B cell (primary cell): ENCODE measurements at regions not wholly inside any gene's neighbourhood (a gene's known extent, or its start where the extent isn't known, plus 50 kb on each side); places are given as distances from the start of the nearest gene placed in this dataset.

Experiments
- ATAC-seq: fragments of 200-7000 bp; cut with Tn5 transposase; one replicate; pipeline ENCODE4 v1.10.0; 2021; ENCODE audit warnings: low read depth, mild to moderate bottlenecking, moderate number of reproducible peaks, moderate library complexity
- CTCF ChIA-PET: fragments of 350-600 bp; sonication (Branson Sonifier 250); formaldehyde crosslinking; loops from one replicate; lab custom pipeline; 2021; ENCODE audit warnings: antibody characterized with exemption, inconsistent platforms; lab: Charles Lee
- POLR2A ChIA-PET: fragments of 350-600 bp; sonication (Branson Sonifier 250); formaldehyde crosslinking; loops from one replicate; lab custom pipeline; 2021; ENCODE audit warnings: antibody characterized with exemption; lab: Charles Lee
- DNase-seq: peaks from one replicate; pipeline ENCODE4 v3.0.0; 2013
- H2AFZ ChIP-seq: 2 replicates; pipeline ENCODE4 v1.6.1; 2012; ENCODE audit warnings: mild to moderate bottlenecking, low read depth, low read length; ENCODE audit not compliant: insufficient read depth, poor library complexity, severe bottlenecking
- H3K27ac ChIP-seq, 2 donors: 1 replicate in 1 of 2; 2 replicates in 1 of 2; pipeline ENCODE4 v1.5.1; 2012 to 2013; ENCODE audit warnings: low read length in 2 of 2, mild to moderate bottlenecking in 2 of 2, moderate library complexity in 1 of 2
- H3K27me3 ChIP-seq, 4 experiments: fragments of 200-600 bp in 1 of 4; sonication (generic) in 1 of 4; replicated peaks in 1 of 4; 1 replicate in 2 of 4; 2 replicates in 2 of 4; pipeline versions ENCODE4 v1.6.1 to v1.7.0; 2013 to 2016; ENCODE audit warnings: low read length in 3 of 4, mild to moderate bottlenecking in 2 of 4, mixed read lengths in 1 of 4, moderate library complexity in 1 of 4; ENCODE audit not compliant: insufficient read depth in 4 of 4, control insufficient read depth in 3 of 4; ENCODE audit errors: control extremely low read depth in 1 of 4
- H3K36me3 ChIP-seq, 2 experiments: replicated peaks in 1 of 2; 1 replicate in 1 of 2; 2 replicates in 1 of 2; pipeline versions ENCODE4 v1.6.1 to v1.7.1; 2013; ENCODE audit warnings: low read length in 1 of 2; ENCODE audit not compliant: insufficient read depth in 2 of 2, control insufficient read depth in 1 of 2; ENCODE audit errors: control extremely low read depth in 1 of 2, extremely low read depth in 1 of 2
- H3K4me1 ChIP-seq, 2 donors: fragments of 200-600 bp in 1 of 2; sonication (generic) in 1 of 2; 1 replicate in 1 of 2; 2 replicates in 1 of 2; pipeline versions ENCODE4 v1.5.1 to v1.6.1; 2013 to 2017; ENCODE audit warnings: low read length in 2 of 2; ENCODE audit not compliant: control insufficient read depth in 2 of 2, insufficient read depth in 2 of 2
- H3K4me2 ChIP-seq: replicated peaks from 2 replicates; pipeline ENCODE3; 2012; ENCODE audit warnings: mild to moderate bottlenecking, low read depth, low read length; ENCODE audit not compliant: poor library complexity, severe bottlenecking
- H3K4me3 ChIP-seq, 5 experiments: fragments of 200-600 bp in 1 of 5; sonication (generic) in 1 of 5; 1 replicate in 3 of 5; 2 replicates in 2 of 5; pipeline versions ENCODE4 v1.5.1 to v1.7.0; 2011 to 2016; ENCODE audit warnings: low read length in 4 of 5, mild to moderate bottlenecking in 4 of 5, low read depth in 2 of 5, control low read depth in 1 of 5, moderate library complexity in 1 of 5; ENCODE audit not compliant: insufficient read depth in 1 of 5; ENCODE audit errors: control extremely low read depth in 1 of 5, extremely low read depth in 1 of 5
- H3K79me2 ChIP-seq: fragments of 200-600 bp; sonication (generic); one replicate; pipeline ENCODE4 v1.6.0; 2016; ENCODE audit warnings: low read length; ENCODE audit not compliant: control insufficient read depth, insufficient read depth
- H3K9ac ChIP-seq: fragments of 200-600 bp; sonication (generic); 2 replicates; pipeline ENCODE4 v1.6.1; 2017; ENCODE audit warnings: mild to moderate bottlenecking, low read length, moderate library complexity
- H3K9me3 ChIP-seq, 3 donors: one replicate each; pipeline versions ENCODE4 v1.6.1 to v1.7.1; 2013; ENCODE audit warnings: low read length in 2 of 3; ENCODE audit not compliant: control insufficient read depth in 2 of 3, insufficient read depth in 1 of 3; ENCODE audit errors: control extremely low read depth in 1 of 3
- H4K20me1 ChIP-seq: 2 replicates; pipeline ENCODE4 v1.6.0; 2012; ENCODE audit warnings: mild to moderate bottlenecking, low read length; ENCODE audit not compliant: insufficient read depth, control insufficient read depth, poor library complexity, severe bottlenecking
- H3K27ac Mint-ChIP-seq: one replicate; pipeline ENCODE4 v1.8.0; 2021; ENCODE audit warnings: mixed read lengths
- H3K27me3 Mint-ChIP-seq: one replicate; pipeline ENCODE4 v1.8.0; 2021; ENCODE audit warnings: mixed read lengths
- H3K4me1 Mint-ChIP-seq: one replicate; pipeline ENCODE4 v1.8.0; 2021; ENCODE audit warnings: mixed read lengths
- H3K4me3 Mint-ChIP-seq: one replicate; pipeline ENCODE4 v1.8.0; 2021; ENCODE audit warnings: mixed read lengths
- H3K9me3 Mint-ChIP-seq: one replicate; pipeline ENCODE4 v1.8.0; 2022; ENCODE audit warnings: mixed read lengths; ENCODE audit not compliant: insufficient read depth
- EZH2 ChIP-seq: IDR thresholded peaks from 2 replicates; pipeline ENCODE4 v1.6.1; 2012; ENCODE audit warnings: borderline replicate concordance, low read depth, mild to moderate bottlenecking, moderate library complexity, low read length; ENCODE audit not compliant: insufficient read depth, poor library complexity, severe bottlenecking
- WGBS: methylation state at CpG from one replicate; pipeline ENCODE4 v1.1.5; 2013; ENCODE audit warnings: missing lambda C conversion rate; ENCODE audit not compliant: insufficient coverage; 5-methylcytosine and 5-hydroxymethylcytosine counted together
- intact Hi-C: fragments of 100-400 bp; cut with micrococcal nuclease; formaldehyde crosslinking; loops from one replicate; pipeline ENCODE4 v1.10.0; 2022
- TF ChIP-seq, protein P1 (sequence below): fragments of 200-600 bp; IDR thresholded peaks from one replicate; pipeline ENCODE4 v1.8.0; 2022; ENCODE audit warnings: antibody characterized with exemption, mild to moderate bottlenecking

DNA sequence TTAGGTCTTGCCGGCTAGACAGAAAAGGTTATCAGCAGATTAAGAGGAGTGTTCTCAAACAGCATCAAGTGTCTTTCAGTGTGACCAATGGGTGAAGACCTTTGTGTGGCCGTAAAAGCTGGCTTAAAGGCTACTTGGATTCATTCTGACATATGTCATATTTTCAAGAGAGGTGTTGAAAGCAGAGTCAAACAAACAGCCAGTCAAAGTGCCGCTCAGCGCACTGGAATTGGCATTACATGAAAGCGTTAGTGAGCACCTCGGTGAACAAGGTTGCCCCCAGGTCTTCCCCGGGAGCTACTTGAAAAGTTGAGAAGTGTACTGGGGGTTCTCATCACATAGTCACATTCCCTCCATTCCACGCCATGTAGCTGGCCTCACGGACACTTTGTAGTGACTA lies 148.9 kb downstream of the SOX3 start:
- ChIA-PET CTCF (no interaction called here), POLR2A (no interaction called here)
- no CpG with 5 or more reads among the region's 9 CpGs for WGBS
- no peak overlapping the region for H3K9ac ChIP-seq
- H3K9me3 Mint-ChIP-seq: no peaks in the 10 kb centered on the region
- H3K27me3 Mint-ChIP-seq: no peaks in the 10 kb centered on the region
- H3K4me1 Mint-ChIP-seq: no peaks in the 10 kb centered on the region
- H3K4me2 ChIP-seq: no peak overlapping the region
- no peaks in the 10 kb centered on the region for H3K9me3 ChIP-seq
- no peaks in the 10 kb centered on the region for H3K27me3 ChIP-seq
- H3K4me3 Mint-ChIP-seq: no peak overlapping the region
- DNase-seq: no peak
- H3K4me1 ChIP-seq: no peaks in the 10 kb centered on the region
- H4K20me1 ChIP-seq: no peaks in the 10 kb centered on the region
- H3K27ac Mint-ChIP-seq: no peak overlapping the region
- H3K4me3 ChIP-seq: no peak overlapping the region
- H3K36me3 ChIP-seq: no peaks in the 10 kb centered on the region
- H2AFZ ChIP-seq: no peak overlapping the region
- no peak for TF ChIP-seq EZH2
- TF ChIP-seq, protein P1, sequence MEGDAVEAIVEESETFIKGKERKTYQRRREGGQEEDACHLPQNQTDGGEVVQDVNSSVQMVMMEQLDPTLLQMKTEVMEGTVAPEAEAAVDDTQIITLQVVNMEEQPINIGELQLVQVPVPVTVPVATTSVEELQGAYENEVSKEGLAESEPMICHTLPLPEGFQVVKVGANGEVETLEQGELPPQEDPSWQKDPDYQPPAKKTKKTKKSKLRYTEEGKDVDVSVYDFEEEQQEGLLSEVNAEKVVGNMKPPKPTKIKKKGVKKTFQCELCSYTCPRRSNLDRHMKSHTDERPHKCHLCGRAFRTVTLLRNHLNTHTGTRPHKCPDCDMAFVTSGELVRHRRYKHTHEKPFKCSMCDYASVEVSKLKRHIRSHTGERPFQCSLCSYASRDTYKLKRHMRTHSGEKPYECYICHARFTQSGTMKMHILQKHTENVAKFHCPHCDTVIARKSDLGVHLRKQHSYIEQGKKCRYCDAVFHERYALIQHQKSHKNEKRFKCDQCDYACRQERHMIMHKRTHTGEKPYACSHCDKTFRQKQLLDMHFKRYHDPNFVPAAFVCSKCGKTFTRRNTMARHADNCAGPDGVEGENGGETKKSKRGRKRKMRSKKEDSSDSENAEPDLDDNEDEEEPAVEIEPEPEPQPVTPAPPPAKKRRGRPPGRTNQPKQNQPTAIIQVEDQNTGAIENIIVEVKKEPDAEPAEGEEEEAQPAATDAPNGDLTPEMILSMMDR: no peak
- no peak for ATAC-seq
- intact Hi-C loops: no loop called here
- no peaks in the 10 kb centered on the region for H3K79me2 ChIP-seq
- no peak overlapping the region for H3K27ac ChIP-seq

DNA sequence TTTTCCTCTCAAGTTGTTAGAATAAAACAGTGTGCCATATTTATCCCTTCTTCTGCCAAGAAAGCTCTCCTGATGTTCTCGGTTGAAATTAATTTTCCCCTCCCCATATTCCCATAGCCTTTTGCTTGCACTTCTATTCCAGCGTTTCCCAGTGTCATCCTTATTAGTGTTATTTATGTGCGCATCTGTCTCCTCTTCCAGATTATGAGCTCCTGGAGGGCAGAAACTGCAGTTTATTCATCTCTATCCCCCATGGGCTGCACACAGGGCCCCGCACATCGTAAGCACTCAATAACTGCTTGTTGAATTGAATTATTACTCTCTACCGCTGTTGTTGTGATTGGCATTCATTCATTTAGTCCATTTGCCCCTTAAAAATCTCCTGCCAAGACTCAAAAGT lies 149.4 kb downstream of the SOX3 start:
- Histone ChIP-seq H3K4me1 (no peaks in the 10 kb centered on the region), H3K79me2 (no peaks in the 10 kb centered on the region), H3K27me3 (no peaks in the 10 kb centered on the region), H3K4me3 (no peak overlapping the region), H2AFZ (no peak overlapping the region), H3K9me3 (no peaks in the 10 kb centered on the region), H3K4me2 (no peak overlapping the region), H3K36me3 (no peaks in the 10 kb centered on the region), H3K9ac (no peak overlapping the region), H4K20me1 (no peaks in the 10 kb centered on the region), H3K27ac (no peak overlapping the region)
- POLR2A ChIA-PET: no interaction called here
- no peak for TF ChIP-seq EZH2
- TF ChIP-seq, protein P1: no peak
- intact Hi-C loops: no loop called here
- no peaks in the 10 kb centered on the region for H3K27me3 Mint-ChIP-seq
- no peak overlapping the region for H3K4me3 Mint-ChIP-seq
- CTCF ChIA-PET: no interaction called here
- no peaks in the 10 kb centered on the region for H3K9me3 Mint-ChIP-seq
- H3K4me1 Mint-ChIP-seq: no peaks in the 10 kb centered on the region
- ATAC-seq (no peak), DNase-seq (no peak)
- H3K27ac Mint-ChIP-seq: no peak overlapping the region
- WGBS: no CpG with 5 or more reads among the region's 6 CpGs
